PC-9 (cell line): ENCODE measurements at regions not wholly inside any gene's neighbourhood (a gene's known extent, or its start where the extent isn't known, plus 50 kb on each side); places are given as distances from the start of the nearest gene placed in this dataset.

ENCODE experiments used
- BruUV-seq: library from RNA; stranded (reverse); fragments of 400-500 nt; replicated peaks from 2 replicates; lab custom pipeline; 2021; lab: Mats Ljungman, UMichigan
- CTCF ChIA-PET: fragments of 300-600 bp; sonication (Branson Sonifier 250); formaldehyde crosslinking; loops from one replicate; lab custom pipeline; 2022; ENCODE audit warnings: antibody characterized with exemption; lab: Charles Lee
- POLR2A ChIA-PET: fragments of 300-600 bp; sonication (Branson Sonifier 250); formaldehyde crosslinking; loops from one replicate; lab custom pipeline; 2022; ENCODE audit warnings: antibody characterized with exemption; ENCODE audit not compliant: unreplicated experiment; lab: Charles Lee
- DNase-seq, 2 experiments: peaks; one replicate each; pipeline versions ENCODE4 v3.0.0 to v3.0.0-alpha.2; 2015 to 2022; ENCODE audit warnings: mixed read lengths in 1 of 2
- H2AFZ ChIP-seq: fragments of 200-600 bp; sonication (generic); 2 replicates; pipeline ENCODE4 v1.8.1; 2017; ENCODE audit warnings: antibody characterized with exemption
- H3F3A ChIP-seq: fragments of 200-600 bp; sonication (generic); 2 replicates; pipeline ENCODE4 v1.8.1; 2017; ENCODE audit warnings: antibody characterized with exemption, mild to moderate bottlenecking, low read depth; ENCODE audit not compliant: insufficient read depth
- H3K27ac ChIP-seq: fragments of 200-600 bp; sonication (generic); 2 replicates; pipeline ENCODE4 v1.6.1; 2016; ENCODE audit warnings: mixed run types
- H3K27me3 ChIP-seq: fragments of 200-600 bp; sonication (generic); 2 replicates; pipeline ENCODE4 v1.6.1; 2016; ENCODE audit warnings: low read depth, mixed run types; ENCODE audit not compliant: insufficient read depth
- H3K36me3 ChIP-seq: fragments of 200-600 bp; sonication (generic); 2 replicates; pipeline ENCODE4 v1.6.1; 2016; ENCODE audit warnings: low read depth, mixed run types
- H3K4me1 ChIP-seq: fragments of 200-600 bp; sonication (generic); replicated peaks from 2 replicates; pipeline ENCODE4 v1.6.1; 2016; ENCODE audit warnings: mixed run types; ENCODE audit not compliant: insufficient read depth
- H3K4me2 ChIP-seq: fragments of 200-600 bp; sonication (generic); 2 replicates; pipeline ENCODE4 v1.6.1; 2017; ENCODE audit warnings: mixed run types
- H3K4me3 ChIP-seq: fragments of 200-600 bp; sonication (generic); 2 replicates; pipeline ENCODE4 v1.6.1; 2016; ENCODE audit warnings: mixed run types
- H3K79me2 ChIP-seq: fragments of 200-600 bp; sonication (generic); 2 replicates; pipeline ENCODE4 v1.6.1; 2017; ENCODE audit warnings: low read depth, mixed run types
- H3K9me2 ChIP-seq: fragments of 200-600 bp; sonication (generic); 2 replicates; pipeline ENCODE4 v1.8.1; 2017; ENCODE audit warnings: mild to moderate bottlenecking; ENCODE audit not compliant: insufficient read depth
- H3K9me3 ChIP-seq: fragments of 200-600 bp; sonication (generic); 2 replicates; pipeline ENCODE4 v1.8.1; 2016; ENCODE audit warnings: low read depth; ENCODE audit not compliant: insufficient read depth
- H4K20me1 ChIP-seq: fragments of 200-600 bp; sonication (generic); 2 replicates; pipeline ENCODE4 v1.8.1; 2017; ENCODE audit not compliant: insufficient read depth
- EZH2 ChIP-seq: fragments of 200-600 bp; sonication (generic); IDR thresholded peaks from 2 replicates; pipeline ENCODE4 v1.8.0; 2017; ENCODE audit warnings: antibody characterized with exemption, low read depth
- intact Hi-C: fragments of 100-400 bp; cut with micrococcal nuclease; formaldehyde crosslinking; loops from one replicate; pipeline ENCODE4 v1.10.0; 2022; ENCODE audit not compliant: unreplicated experiment
- TF ChIP-seq, protein P1 (sequence below): fragments of 200-600 bp; sonication (generic); conservative IDR thresholded peaks from 2 replicates; pipeline ENCODE4 v1.6.1; 2017; ENCODE audit warnings: mixed run types, antibody characterized with exemption, mild to moderate bottlenecking, moderate library complexity

DNA sequence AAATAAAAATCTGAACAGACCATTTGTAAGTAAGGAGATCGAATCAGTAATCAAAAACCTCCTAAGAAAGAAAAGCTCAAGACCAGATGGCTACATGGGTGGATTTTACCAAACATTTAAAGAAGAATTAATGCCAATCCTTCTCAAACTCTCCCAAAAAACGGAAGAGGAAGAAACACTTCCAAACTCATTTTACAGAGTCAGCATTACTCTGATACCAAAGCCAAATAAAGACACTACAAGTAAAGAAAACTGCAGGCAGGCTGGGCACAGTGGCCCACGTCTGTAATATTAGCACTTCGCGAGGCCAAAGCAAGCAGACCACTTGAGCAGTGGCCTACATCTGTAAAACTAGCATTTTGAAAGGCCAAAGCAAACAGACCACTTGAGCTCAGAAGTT, 159.8 kb downstream of the DPY19L2 start:
- TF ChIP-seq, protein P1, sequence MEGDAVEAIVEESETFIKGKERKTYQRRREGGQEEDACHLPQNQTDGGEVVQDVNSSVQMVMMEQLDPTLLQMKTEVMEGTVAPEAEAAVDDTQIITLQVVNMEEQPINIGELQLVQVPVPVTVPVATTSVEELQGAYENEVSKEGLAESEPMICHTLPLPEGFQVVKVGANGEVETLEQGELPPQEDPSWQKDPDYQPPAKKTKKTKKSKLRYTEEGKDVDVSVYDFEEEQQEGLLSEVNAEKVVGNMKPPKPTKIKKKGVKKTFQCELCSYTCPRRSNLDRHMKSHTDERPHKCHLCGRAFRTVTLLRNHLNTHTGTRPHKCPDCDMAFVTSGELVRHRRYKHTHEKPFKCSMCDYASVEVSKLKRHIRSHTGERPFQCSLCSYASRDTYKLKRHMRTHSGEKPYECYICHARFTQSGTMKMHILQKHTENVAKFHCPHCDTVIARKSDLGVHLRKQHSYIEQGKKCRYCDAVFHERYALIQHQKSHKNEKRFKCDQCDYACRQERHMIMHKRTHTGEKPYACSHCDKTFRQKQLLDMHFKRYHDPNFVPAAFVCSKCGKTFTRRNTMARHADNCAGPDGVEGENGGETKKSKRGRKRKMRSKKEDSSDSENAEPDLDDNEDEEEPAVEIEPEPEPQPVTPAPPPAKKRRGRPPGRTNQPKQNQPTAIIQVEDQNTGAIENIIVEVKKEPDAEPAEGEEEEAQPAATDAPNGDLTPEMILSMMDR, result no peak
- no peak for TF ChIP-seq EZH2
- no TSS peak for BruUV-seq
- intact Hi-C loops, result no loop called here
- Histone ChIP-seq H3K27me3 (no peaks in the 10 kb centered on the region), H3K4me2 (no peak overlapping the region), H3K4me1 (no peaks in the 10 kb centered on the region), H2AFZ (0 out of 2 replicates have a peak overlapping the region, but pooled peaks have one; percentile 22), H3K4me3 (no peak overlapping the region), H3K79me2 (no peaks in the 10 kb centered on the region), H3K9me3 (no peaks in the 10 kb centered on the region), H3K36me3 (no peaks in the 10 kb centered on the region), H3F3A (no peaks in the 10 kb centered on the region), H4K20me1 (no peaks in the 10 kb centered on the region), H3K9me2 (no peaks in the 10 kb centered on the region), H3K27ac (no peak overlapping the region)
- no peak for DNase-seq
- ChIA-PET POLR2A (no interaction called here), CTCF (no interaction called here)

DNA sequence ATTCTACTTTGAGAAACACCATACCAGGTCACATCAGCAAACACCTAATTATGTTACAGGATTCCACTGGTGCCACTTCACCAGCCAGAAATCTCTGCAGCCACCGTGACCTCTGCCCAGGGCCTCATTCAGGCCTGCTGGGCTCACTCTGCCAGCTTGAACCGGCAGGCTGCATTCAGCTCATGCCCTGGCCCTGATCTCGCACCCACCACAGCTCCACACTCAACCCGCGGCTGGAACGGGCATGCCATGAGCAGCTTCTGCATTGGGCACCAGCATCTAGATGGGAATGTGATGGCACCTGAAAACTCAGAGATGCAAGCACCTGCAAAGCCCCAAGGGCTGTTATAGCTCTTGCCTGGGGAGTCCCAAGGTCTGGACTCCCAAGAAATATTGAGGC, 168.7 kb downstream of the DPY19L2 start:
- no peaks in the 10 kb centered on the region for H3F3A ChIP-seq
- H3K9me2 ChIP-seq, result no peaks in the 10 kb centered on the region
- no peaks in the 10 kb centered on the region for H3K4me1 ChIP-seq
- no peak overlapping the region for H2AFZ ChIP-seq
- CTCF ChIA-PET, result no interaction called here
- H3K27ac ChIP-seq, result no peak overlapping the region
- no peaks in the 10 kb centered on the region for H3K36me3 ChIP-seq
- no peak for DNase-seq
- BruUV-seq, result no TSS peak
- POLR2A ChIA-PET, result no interaction called here
- no peak for TF ChIP-seq EZH2
- TF ChIP-seq, protein P1, result no peak
- H3K4me3 ChIP-seq, result no peak overlapping the region
- no peaks in the 10 kb centered on the region for H3K79me2 ChIP-seq
- no peak overlapping the region for H3K4me2 ChIP-seq
- no peaks in the 10 kb centered on the region for H3K27me3 ChIP-seq
- H3K9me3 ChIP-seq, result no peaks in the 10 kb centered on the region
- no peaks in the 10 kb centered on the region for H4K20me1 ChIP-seq
- intact Hi-C loops, result no loop called here

DNA sequence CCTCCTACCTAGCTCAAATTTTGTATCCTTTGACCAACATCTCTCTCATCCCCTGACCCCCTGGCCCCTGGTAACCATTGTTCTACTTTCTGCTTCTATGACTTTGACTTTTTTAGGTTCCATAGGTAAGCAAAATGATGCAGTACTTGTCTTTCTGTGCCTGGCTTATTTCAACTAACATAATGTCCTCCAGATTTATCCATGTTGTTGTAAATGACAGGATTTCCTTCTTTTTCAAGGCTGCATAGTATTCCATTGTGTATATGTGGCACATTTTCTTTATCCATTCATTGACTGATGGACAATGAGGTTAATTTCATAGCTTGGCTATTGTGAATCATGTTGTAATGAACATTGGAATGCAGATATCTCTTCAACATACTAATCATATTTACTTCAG, 170.1 kb downstream of the DPY19L2 start:
- TF ChIP-seq EZH2, result no peak
- TF ChIP-seq, protein P1, result no peak
- POLR2A ChIA-PET, result no interaction called here
- BruUV-seq, result no TSS peak
- H3F3A ChIP-seq, result no peaks in the 10 kb centered on the region
- H3K36me3 ChIP-seq, result no peaks in the 10 kb centered on the region
- DNase-seq, result no peak
- no peak overlapping the region for H3K4me3 ChIP-seq
- no peak overlapping the region for H2AFZ ChIP-seq
- CTCF ChIA-PET, result no interaction called here
- H3K9me3 ChIP-seq, result no peaks in the 10 kb centered on the region
- no peaks in the 10 kb centered on the region for H4K20me1 ChIP-seq
- H3K79me2 ChIP-seq, result no peaks in the 10 kb centered on the region
- no peaks in the 10 kb centered on the region for H3K9me2 ChIP-seq
- H3K4me2 ChIP-seq, result no peak overlapping the region
- H3K27me3 ChIP-seq, result no peaks in the 10 kb centered on the region
- intact Hi-C loops, result no loop called here
- no peaks in the 10 kb centered on the region for H3K4me1 ChIP-seq
- no peak overlapping the region for H3K27ac ChIP-seq
